Stomach (tissue), 8 donors: ENCODE measurements at regions not wholly inside any gene's neighbourhood (a gene's known extent, or its start where the extent isn't known, plus 50 kb on each side); places are given as distances from the start of the nearest gene placed in this dataset.
"Not testable (repeated sequence)": the region's sequence is repeated elsewhere in the genome, so short reads cannot be mapped to it uniquely, and the experiment has no call there.

ENCODE experiments used
- DNase-seq, 2 donors: peaks; one replicate each; pipeline versions ENCODE4 v3.0.0 to v3.0.0-alpha.2; 2013 to 2019
- H3K27ac ChIP-seq, 5 donors: fragments of 200-600 bp in 4 of 5; sonication (generic) in 4 of 5; one replicate each; pipeline ENCODE4 v1.5.1; 2013 to 2019; ENCODE audit warnings: mild to moderate bottlenecking in 1 of 5, moderate library complexity in 1 of 5
- H3K27me3 ChIP-seq, 3 donors: fragments of 200-600 bp; sonication (generic); one replicate each; pipeline ENCODE4 v1.5.1; 2017 to 2019; ENCODE audit warnings: mixed run types in 1 of 3
- H3K36me3 ChIP-seq, 4 donors: fragments of 200-600 bp; sonication (generic); 1 replicate in 3 of 4; 2 replicates in 1 of 4; pipeline ENCODE4 v1.5.1; 2016 to 2019
- H3K4me1 ChIP-seq, 4 donors: fragments of 200-600 bp; sonication (generic); one replicate each; pipeline ENCODE4 v1.5.1; 2016 to 2019
- H3K4me3 ChIP-seq, 4 donors: fragments of 200-600 bp; sonication (generic) in 3 of 4; one replicate each; pipeline ENCODE4 v1.5.1; 2016 to 2019; ENCODE audit warnings: mild to moderate bottlenecking in 1 of 4
- H3K9me3 ChIP-seq, 4 donors: fragments of 200-600 bp; sonication (generic); one replicate each; pipeline ENCODE4 v1.5.1; 2016 to 2019
- EP300 ChIP-seq: sonication (generic); formaldehyde crosslinking; IDR thresholded peaks from one replicate; pipeline ENCODE4 v1.6.1; 2017; ENCODE audit warnings: antibody characterized with exemption
- POLR2A ChIP-seq, 4 donors: fragments of 450-650 bp; IDR thresholded peaks; one replicate each; pipeline ENCODE4 v1.6.1; 2016; ENCODE audit warnings: antibody characterized with exemption in 4 of 4, control low read depth in 2 of 4, mild to moderate bottlenecking in 1 of 4, moderate library complexity in 1 of 4
- POLR2AphosphoS5 ChIP-seq, 3 donors: sonication (generic); formaldehyde crosslinking; IDR thresholded peaks; one replicate each; pipeline ENCODE4 v1.6.1; 2016; ENCODE audit warnings: antibody characterized with exemption in 3 of 3
- WGBS, 5 donors: extraction: QIAGEN DNeasy Blood & Tissue Kit in 3 of 5; methylation state at CpG; one replicate each; pipeline versions ENCODE4 v1.1.5 to v1.1.7; 2013 to 2018; 5-methylcytosine and 5-hydroxymethylcytosine counted together
- intact Hi-C: fragments of 100-400 bp; cut with DNase I; formaldehyde crosslinking; loops from one replicate; pipeline ENCODE4 v1.15.1; 2023; ENCODE audit warnings: low total_unique reads
- TF ChIP-seq, protein P1 (sequence below), 7 experiments: fragments of 450-650 bp in 4 of 7; fragments of 200-600 bp in 3 of 7; sonication (generic) in 3 of 7; IDR thresholded peaks; one replicate each; pipeline ENCODE4 v1.5.1; 2016 to 2019; ENCODE audit warnings: antibody characterized with exemption in 7 of 7, control low read depth in 2 of 7, mild to moderate bottlenecking in 1 of 7
- donor health status: healthy with polysubstance abuse.
- donor health status: Bipolar disorder and iron deficiency.
- donor health status: healthy.

DNA sequence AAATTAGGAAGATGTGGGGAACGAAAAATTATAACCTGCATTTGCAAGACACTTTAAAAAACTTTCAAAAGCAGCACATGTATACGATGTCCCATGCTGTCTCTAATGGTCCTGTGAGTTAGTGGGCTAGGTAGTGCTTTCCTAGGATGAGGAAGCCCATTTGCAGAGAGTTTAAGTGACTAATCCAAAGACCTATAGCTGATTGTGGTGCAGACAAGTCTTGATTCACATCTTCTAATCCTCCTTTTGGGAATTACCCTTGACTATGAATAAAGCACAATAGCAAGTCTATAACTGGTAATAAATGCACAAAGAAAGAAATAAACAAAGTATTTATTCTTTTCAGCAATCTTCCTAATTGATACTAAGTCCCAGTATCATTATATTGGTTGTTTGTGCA lies 234.6 kb upstream of the FANCL start:
- Histone ChIP-seq H3K27me3 (no peaks in the 10 kb centered on the region), H3K4me3 (no peak overlapping the region), H3K4me1 (no peaks in the 10 kb centered on the region), H3K9me3 (no peaks in the 10 kb centered on the region), H3K27ac (no peak overlapping the region), H3K36me3 (no peaks in the 10 kb centered on the region)
- WGBS, 5 donors: 64 to 79% (median 72%) methylated on average over 2 of the region's 2 CpGs
- no peak for DNase-seq
- TF ChIP-seq EP300 (no peak), POLR2A (IDR thresholded peaks at IDR 0.05) (no peak), POLR2AphosphoS5 (IDR thresholded peaks at IDR 0.05) (no peak)
- TF ChIP-seq, protein P1, sequence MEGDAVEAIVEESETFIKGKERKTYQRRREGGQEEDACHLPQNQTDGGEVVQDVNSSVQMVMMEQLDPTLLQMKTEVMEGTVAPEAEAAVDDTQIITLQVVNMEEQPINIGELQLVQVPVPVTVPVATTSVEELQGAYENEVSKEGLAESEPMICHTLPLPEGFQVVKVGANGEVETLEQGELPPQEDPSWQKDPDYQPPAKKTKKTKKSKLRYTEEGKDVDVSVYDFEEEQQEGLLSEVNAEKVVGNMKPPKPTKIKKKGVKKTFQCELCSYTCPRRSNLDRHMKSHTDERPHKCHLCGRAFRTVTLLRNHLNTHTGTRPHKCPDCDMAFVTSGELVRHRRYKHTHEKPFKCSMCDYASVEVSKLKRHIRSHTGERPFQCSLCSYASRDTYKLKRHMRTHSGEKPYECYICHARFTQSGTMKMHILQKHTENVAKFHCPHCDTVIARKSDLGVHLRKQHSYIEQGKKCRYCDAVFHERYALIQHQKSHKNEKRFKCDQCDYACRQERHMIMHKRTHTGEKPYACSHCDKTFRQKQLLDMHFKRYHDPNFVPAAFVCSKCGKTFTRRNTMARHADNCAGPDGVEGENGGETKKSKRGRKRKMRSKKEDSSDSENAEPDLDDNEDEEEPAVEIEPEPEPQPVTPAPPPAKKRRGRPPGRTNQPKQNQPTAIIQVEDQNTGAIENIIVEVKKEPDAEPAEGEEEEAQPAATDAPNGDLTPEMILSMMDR (IDR thresholded peaks at IDR 0.05): no peak
- intact Hi-C loops: no loop called here

GRCh38 chr2:58473165-58473564 lies 232.0 kb upstream of the FANCL start:
- no peaks in the 10 kb centered on the region for H3K9me3 ChIP-seq
- no peaks in the 10 kb centered on the region for H3K27me3 ChIP-seq
- no peaks in the 10 kb centered on the region for H3K4me1 ChIP-seq
- no peaks in the 10 kb centered on the region for H3K36me3 ChIP-seq
- no peak overlapping the region for H3K27ac ChIP-seq
- TF ChIP-seq, protein P1 (IDR thresholded peaks at IDR 0.05): no peak
- TF ChIP-seq POLR2AphosphoS5 (IDR thresholded peaks at IDR 0.05) (no peak), EP300 (no peak), POLR2A (IDR thresholded peaks at IDR 0.05) (no peak)
- WGBS, 5 donors: 83 to 89% (median 87%) methylated on average over 4 of the region's 4 CpGs
- DNase-seq: no peak
- H3K4me3 ChIP-seq: no peak overlapping the region
- intact Hi-C loops: no loop called here

- no peak overlapping the region for H3K4me3 ChIP-seq
- TF ChIP-seq, protein P1 (IDR thresholded peaks at IDR 0.05): no peak
- no peak for TF ChIP-seq POLR2A (IDR thresholded peaks at IDR 0.05)
- no peak for TF ChIP-seq POLR2AphosphoS5 (IDR thresholded peaks at IDR 0.05)
- H3K9me3 ChIP-seq: no peaks in the 10 kb centered on the region
- no peaks in the 10 kb centered on the region for H3K4me1 ChIP-seq
- no peak for DNase-seq
- intact Hi-C loops: no loop called here
- no peaks in the 10 kb centered on the region for H3K27me3 ChIP-seq
- H3K36me3 ChIP-seq: no peaks in the 10 kb centered on the region
- 46 to 63% (median 57%) methylated on average over 1 of the region's 1 CpG for WGBS, 5 donors
- H3K27ac ChIP-seq: no peak overlapping the region
Measured at GRCh38 chr2:58466804-58467203, 225.7 kb upstream of the FANCL start.

GRCh38 chr2:58466021-58466420 lies 224.9 kb upstream of the FANCL start:
- H3K4me1 ChIP-seq, H3K27ac ChIP-seq, DNase-seq, H3K36me3 ChIP-seq, H3K4me3 ChIP-seq, intact Hi-C loops, H3K27me3 ChIP-seq, H3K9me3 ChIP-seq: not testable (repeated sequence)
- 80 to 90% (median 83%) methylated on average over 2 of the region's 2 CpGs for WGBS, 5 donors

DNA sequence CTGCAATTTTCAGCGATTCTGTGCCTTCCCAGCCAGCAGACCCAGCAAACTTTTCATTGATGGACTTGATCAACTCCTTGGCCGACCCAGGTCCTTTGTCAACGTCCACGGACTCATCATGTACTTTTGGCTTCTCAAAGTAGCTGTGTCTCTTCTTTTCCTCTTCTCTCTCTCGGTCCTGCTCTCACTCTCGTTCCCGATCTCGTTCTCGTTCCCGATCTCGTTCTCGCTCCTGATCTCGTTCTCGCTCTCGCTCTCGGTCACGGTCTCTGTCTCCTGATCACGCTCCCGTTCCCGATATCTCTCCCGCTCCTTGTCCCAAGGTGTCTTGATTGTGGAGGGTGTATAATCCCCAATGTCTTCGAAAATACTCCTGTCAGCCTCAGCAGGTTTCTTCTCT lies 219.5 kb upstream of the FANCL start:
- TF ChIP-seq, protein P1 (IDR thresholded peaks at IDR 0.05): no peak
- TF ChIP-seq POLR2A (IDR thresholded peaks at IDR 0.05) (no peak), POLR2AphosphoS5 (IDR thresholded peaks at IDR 0.05) (no peak), EP300 (no peak)
- Histone ChIP-seq H3K9me3 (no peaks in the 10 kb centered on the region), H3K36me3 (no peaks in the 10 kb centered on the region), H3K27ac (no peak overlapping the region), H3K27me3 (no peaks in the 10 kb centered on the region), H3K4me3 (no peak overlapping the region), H3K4me1 (no peaks in the 10 kb centered on the region)
- DNase-seq: no peak
- 95 to 97% (median 96%) methylated on average over 22 of the region's 22 CpGs for WGBS, 5 donors
- intact Hi-C loops: no loop called here
